BJ (cell line): ENCODE measurements at regions not wholly inside any gene's neighbourhood (a gene's known extent, or its start where the extent isn't known, plus 50 kb on each side); places are given as distances from the start of the nearest gene placed in this dataset.

Experiments
- CTCF ChIA-PET: fragments of 350-600 bp; formaldehyde crosslinking; extraction: SDS; loops from one replicate; lab custom pipeline; 2021; ENCODE audit warnings: antibody characterized with exemption, inconsistent platforms; lab: Yijun Ruan, JAX
- POLR2A ChIA-PET: fragments of 300-600 bp; sonication (Branson Sonifier 250); formaldehyde crosslinking; extraction: SDS; loops from one replicate; lab custom pipeline; 2021; ENCODE audit warnings: antibody characterized with exemption; lab: Charles Lee
- DNase-seq: peaks from one replicate; pipeline ENCODE4 v3.0.0-alpha.2; 2011; ENCODE audit warnings: low read depth
- H3K27me3 ChIP-seq: 2 replicates; pipeline ENCODE4 v1.6.0; 2011; ENCODE audit warnings: low read length; ENCODE audit not compliant: control insufficient read depth, insufficient read depth
- H3K36me3 ChIP-seq: 2 replicates; pipeline ENCODE4 v1.5.1; 2011; ENCODE audit warnings: low read length; ENCODE audit not compliant: control insufficient read depth, insufficient read depth
- H3K4me3 ChIP-seq: 2 replicates; pipeline ENCODE4 v1.5.1; 2011; ENCODE audit warnings: low read depth, mild to moderate bottlenecking, control low read depth, low read length
- TF ChIP-seq, protein P1 (sequence below): IDR thresholded peaks from 2 replicates; pipeline ENCODE4 v1.5.1; 2011; ENCODE audit warnings: low read depth, mild to moderate bottlenecking, control low read depth, inconsistent platforms, low read length, moderate library complexity; ENCODE audit not compliant: insufficient read depth

DNA sequence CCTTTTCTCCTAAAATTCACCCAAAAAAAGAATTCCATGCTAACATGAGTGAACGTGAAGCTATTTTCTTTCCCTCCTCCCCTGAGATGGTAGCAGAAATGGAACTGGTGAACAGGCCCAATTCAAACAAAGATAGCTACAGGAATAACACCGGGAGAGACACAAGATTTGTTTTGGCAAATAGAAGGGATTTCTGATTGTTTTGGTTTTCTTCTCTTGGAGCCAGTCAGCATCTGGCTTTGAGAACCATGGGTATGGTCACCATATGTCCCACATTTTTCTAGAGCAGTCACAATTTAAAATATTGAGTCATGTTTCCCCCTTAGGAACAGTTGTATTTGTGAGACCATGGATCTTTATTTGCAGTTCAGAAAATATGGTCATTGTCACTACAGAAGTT, 214.1 kb downstream of the FAM76B start:
- no peak for DNase-seq
- Histone ChIP-seq H3K4me3 (no peak overlapping the region), H3K27me3 (no peaks in the 10 kb centered on the region), H3K36me3 (no peaks in the 10 kb centered on the region)
- TF ChIP-seq, protein P1, sequence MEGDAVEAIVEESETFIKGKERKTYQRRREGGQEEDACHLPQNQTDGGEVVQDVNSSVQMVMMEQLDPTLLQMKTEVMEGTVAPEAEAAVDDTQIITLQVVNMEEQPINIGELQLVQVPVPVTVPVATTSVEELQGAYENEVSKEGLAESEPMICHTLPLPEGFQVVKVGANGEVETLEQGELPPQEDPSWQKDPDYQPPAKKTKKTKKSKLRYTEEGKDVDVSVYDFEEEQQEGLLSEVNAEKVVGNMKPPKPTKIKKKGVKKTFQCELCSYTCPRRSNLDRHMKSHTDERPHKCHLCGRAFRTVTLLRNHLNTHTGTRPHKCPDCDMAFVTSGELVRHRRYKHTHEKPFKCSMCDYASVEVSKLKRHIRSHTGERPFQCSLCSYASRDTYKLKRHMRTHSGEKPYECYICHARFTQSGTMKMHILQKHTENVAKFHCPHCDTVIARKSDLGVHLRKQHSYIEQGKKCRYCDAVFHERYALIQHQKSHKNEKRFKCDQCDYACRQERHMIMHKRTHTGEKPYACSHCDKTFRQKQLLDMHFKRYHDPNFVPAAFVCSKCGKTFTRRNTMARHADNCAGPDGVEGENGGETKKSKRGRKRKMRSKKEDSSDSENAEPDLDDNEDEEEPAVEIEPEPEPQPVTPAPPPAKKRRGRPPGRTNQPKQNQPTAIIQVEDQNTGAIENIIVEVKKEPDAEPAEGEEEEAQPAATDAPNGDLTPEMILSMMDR = no peak
- POLR2A ChIA-PET = no interaction called here
- CTCF ChIA-PET = no interaction called here

DNA sequence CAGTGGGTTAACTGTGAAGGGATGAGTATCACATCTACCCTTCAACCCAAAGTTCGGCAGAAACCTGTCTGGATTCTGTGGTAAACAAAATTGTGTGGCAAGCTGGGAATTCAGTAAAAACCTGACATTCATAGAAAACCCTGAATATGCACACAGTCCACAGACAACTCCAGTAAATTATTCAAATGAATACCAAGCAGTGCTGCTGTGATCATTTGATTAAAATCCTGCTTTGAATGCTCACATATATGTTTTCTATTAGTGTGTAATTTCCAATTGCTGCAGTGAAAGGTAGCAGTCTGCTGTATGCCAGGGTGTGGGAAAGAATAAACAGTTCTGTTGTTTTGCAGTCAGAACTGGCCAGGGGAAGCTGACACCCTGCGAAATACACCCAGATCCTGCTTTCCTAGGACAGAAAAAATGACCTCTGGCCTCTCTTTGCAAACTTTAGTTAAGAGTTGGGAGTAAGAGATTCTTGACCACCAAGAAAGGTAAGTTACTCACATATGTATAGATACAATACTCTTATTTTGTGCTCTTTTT, 217.8 kb downstream of the FAM76B start:
- no peak for DNase-seq
- POLR2A ChIA-PET = no interaction called here
- CTCF ChIA-PET = no interaction called here
- H3K27me3 ChIP-seq = no peaks in the 10 kb centered on the region
- TF ChIP-seq, protein P1 = no peak
- no peak overlapping the region for H3K4me3 ChIP-seq
- H3K36me3 ChIP-seq = no peaks in the 10 kb centered on the region

DNA sequence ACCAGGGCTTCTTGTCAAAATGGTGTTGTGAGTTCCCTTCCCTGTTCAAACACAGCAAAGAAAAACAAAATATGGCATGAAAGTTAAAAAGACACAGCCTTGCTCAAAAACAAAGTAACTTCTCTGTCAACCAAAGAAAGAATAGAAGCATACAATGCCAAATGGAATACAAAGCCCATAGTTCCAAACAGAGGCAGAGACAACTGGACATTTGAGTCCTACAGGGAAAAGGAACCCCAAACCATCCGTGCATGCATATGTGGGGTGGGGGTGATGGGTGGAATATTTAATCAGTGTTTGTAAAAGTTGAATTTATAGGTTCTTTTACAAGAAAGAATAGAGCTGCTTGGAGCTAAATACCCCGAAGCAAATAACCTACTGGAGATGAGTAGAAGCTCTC, 218.7 kb downstream of the FAM76B start:
- no peaks in the 10 kb centered on the region for H3K36me3 ChIP-seq
- POLR2A ChIA-PET = no interaction called here
- CTCF ChIA-PET = no interaction called here
- no peaks in the 10 kb centered on the region for H3K27me3 ChIP-seq
- DNase-seq = no peak
- H3K4me3 ChIP-seq = no peak overlapping the region
- TF ChIP-seq, protein P1 = no peak

DNA sequence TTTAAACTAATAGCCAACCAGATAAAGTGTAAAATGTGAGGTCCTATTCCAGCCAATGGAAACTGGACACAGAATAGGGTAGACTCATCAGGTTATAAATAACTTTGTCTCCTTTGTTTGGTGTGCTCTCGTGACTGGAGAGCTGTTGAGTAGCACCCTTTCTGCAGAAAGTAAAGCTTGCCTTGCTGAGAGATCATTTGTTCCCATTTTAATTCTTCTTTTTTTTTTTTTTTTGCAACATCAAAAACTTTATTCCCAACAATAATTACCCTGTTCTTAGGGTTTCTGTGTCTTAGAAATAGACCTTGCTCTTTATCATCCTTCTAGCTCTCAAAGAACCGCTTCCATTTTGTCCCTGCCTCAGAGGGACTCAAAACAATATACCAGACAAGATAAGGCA, 220.4 kb downstream of the FAM76B start:
- POLR2A ChIA-PET = no interaction called here
- no peak for DNase-seq
- Histone ChIP-seq H3K4me3 (no peak overlapping the region), H3K36me3 (no peaks in the 10 kb centered on the region), H3K27me3 (no peaks in the 10 kb centered on the region)
- CTCF ChIA-PET = no interaction called here
- TF ChIP-seq, protein P1 = no peak

DNA sequence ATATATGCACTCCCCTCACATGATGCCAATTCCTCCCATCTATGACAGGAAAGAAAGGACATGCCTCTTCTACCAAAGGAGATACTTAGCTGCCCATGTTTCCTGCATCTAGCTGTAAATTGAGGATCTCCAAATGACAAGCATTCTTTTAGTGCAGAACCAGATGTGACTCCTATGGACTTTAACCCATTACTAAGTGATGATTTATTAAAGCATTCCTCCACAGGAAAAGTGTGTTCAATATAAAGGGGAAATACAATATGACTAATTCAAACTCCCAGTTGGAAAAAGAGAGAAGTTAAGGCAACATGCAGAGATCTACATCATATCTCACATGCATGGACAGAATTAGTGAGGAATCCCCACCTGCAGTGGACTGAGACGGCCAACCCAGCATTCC, 221.3 kb downstream of the FAM76B start:
- Histone ChIP-seq H3K27me3 (no peaks in the 10 kb centered on the region), H3K36me3 (no peaks in the 10 kb centered on the region), H3K4me3 (no peak overlapping the region)
- CTCF ChIA-PET = interaction anchor here (0.9 kb wide), 1 partner anchor 11 kb away, joined by 5 read pairs; no protein-coding TSS in a partner anchor
- TF ChIP-seq, protein P1 = no peak
- POLR2A ChIA-PET = interaction anchor here (1.1 to 1.4 kb wide), 2 partner anchors 12 to 124 kb away, joined by 3 to 5 read pairs; no protein-coding TSS in a partner anchor
- no peak for DNase-seq
